NK-92 treated with Interleukin-12 subunit alpha and Interleukin-12 subunit beta, amount 100 ng/mL, for 24 hours (cell line): ENCODE measurements at regions not wholly inside any gene's neighbourhood (a gene's known extent, or its start where the extent isn't known, plus 50 kb on each side); places are given as distances from the start of the nearest gene placed in this dataset.
"Not testable (repeated sequence)": the region's sequence is repeated elsewhere in the genome, so short reads cannot be mapped to it uniquely, and the experiment has no call there.

Experiments
- DNase-seq: peaks from one replicate; lab custom pipeline; 2025; lab: John Stamatoyannopoulos, UW

GRCh38 chr13:87981416-87981815, 310.2 kb downstream of the SLITRK5 start:
- DNase-seq, result no peak

GRCh38 chr13:87982400-87982799, 311.2 kb downstream of the SLITRK5 start:
- DNase-seq, result no peak

- DNase-seq, result no peak
Observed at GRCh38 chr13:87986639-87987250, 315.6 kb downstream of the SLITRK5 start.

GRCh38 chr13:87998081-87998480, 326.9 kb downstream of the SLITRK5 start:
- no peak for DNase-seq

- no peak for DNase-seq
Observed at GRCh38 chr13:87999240-87999700, 328.1 kb downstream of the SLITRK5 start.

GRCh38 chr13:87999788-88000187, 328.6 kb downstream of the SLITRK5 start:
- no peak for DNase-seq

- no peak for DNase-seq
Observed at GRCh38 chr13:88000239-88000638, 329.1 kb downstream of the SLITRK5 start.

- DNase-seq, result no peak
Observed at GRCh38 chr13:88000787-88001186, 329.6 kb downstream of the SLITRK5 start.

- DNase-seq, result no peak
Observed at GRCh38 chr13:88005188-88005587, 334.0 kb downstream of the SLITRK5 start.

- DNase-seq, result no peak
Observed at GRCh38 chr13:88014527-88014926, 343.4 kb downstream of the SLITRK5 start.

- no peak for DNase-seq
Observed at GRCh38 chr13:88022431-88023208, 351.4 kb downstream of the SLITRK5 start.

- no peak for DNase-seq
Observed at GRCh38 chr13:88026241-88026640, 355.1 kb downstream of the SLITRK5 start.

GRCh38 chr13:88031980-88032559, 360.9 kb downstream of the SLITRK5 start:
- DNase-seq, result no peak

GRCh38 chr13:88036205-88036604, 365.0 kb downstream of the SLITRK5 start:
- not testable (repeated sequence) for DNase-seq

- no peak for DNase-seq
Observed at GRCh38 chr13:88042489-88042888, 371.3 kb downstream of the SLITRK5 start.

- DNase-seq, result no peak
Observed at GRCh38 chr13:88051746-88052482, 380.7 kb downstream of the SLITRK5 start.

- DNase-seq, result no peak
Observed at GRCh38 chr13:88063741-88064140, 392.6 kb downstream of the SLITRK5 start.

GRCh38 chr13:88066847-88067246, 395.7 kb downstream of the SLITRK5 start:
- DNase-seq, result no peak

- no peak for DNase-seq
Observed at GRCh38 chr13:88068316-88068715, 397.1 kb downstream of the SLITRK5 start.

- no peak for DNase-seq
Observed at GRCh38 chr13:88068975-88069374, 397.8 kb downstream of the SLITRK5 start.

- DNase-seq, result no peak
Observed at GRCh38 chr13:88071371-88071770, 400.2 kb downstream of the SLITRK5 start.

- no peak for DNase-seq
Observed at GRCh38 chr13:88074794-88075510, 403.8 kb downstream of the SLITRK5 start.
